OCI-LY3 (cell line): ENCODE measurements at regions not wholly inside any gene's neighbourhood (a gene's known extent, or its start where the extent isn't known, plus 50 kb on each side); places are given as distances from the start of the nearest gene placed in this dataset.

Experiments used
- CTCF ChIP-seq: fragments of 200-600, 300-600 bp; sonication (generic); IDR thresholded peaks from 2 replicates; pipeline ENCODE4 v1.5.1; 2014; ENCODE audit warnings: antibody characterized with exemption, low read length, low read depth
- EZH2phosphoT487 ChIP-seq: fragments of 200-600 bp; shearing (Covaris generic); IDR thresholded peaks from 2 replicates; pipeline ENCODE4 v1.6.1; 2018; ENCODE audit warnings: antibody characterized with exemption, mixed run types, low read depth

DNA sequence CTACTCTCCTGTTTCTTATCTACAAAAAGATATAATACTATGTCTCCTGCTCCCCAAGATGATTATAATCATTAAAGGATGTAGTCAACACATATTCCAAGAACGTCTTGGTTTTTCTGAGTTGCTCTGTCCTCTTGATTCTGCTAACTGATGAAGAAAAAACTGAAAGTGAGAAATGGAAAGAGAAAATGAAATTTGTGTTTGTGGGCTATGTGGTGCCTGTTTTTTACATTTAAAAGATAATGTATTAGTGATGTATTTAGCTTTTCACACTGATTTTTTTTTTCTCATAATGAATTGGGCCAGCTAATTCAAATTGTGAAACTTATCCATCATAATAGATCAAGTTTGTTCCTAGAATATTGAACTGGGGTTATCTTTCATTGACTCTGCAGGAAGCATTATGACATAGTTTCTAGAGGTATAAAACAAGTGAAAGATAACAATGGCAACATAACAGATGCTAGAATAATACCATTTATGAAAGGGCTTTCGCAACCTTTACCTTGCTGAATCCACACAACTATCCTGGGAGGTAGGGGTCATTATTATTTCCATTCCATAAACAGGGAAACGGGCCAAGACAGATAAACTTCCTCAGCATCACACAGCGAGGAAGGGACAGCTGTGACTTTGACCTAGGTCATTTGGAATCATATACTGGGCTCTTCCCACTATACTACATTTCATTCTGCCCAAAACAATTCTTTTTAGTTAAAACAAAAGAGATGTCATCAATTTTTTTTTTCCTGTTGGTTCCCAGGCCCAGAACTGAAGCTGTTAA, 336.7 kb downstream of the GJA1 start:
- TF ChIP-seq CTCF, result no peak
- TF ChIP-seq EZH2phosphoT487, result no peak
